A673 (cell line): ENCODE measurements at regions not wholly inside any gene's neighbourhood (a gene's known extent, or its start where the extent isn't known, plus 50 kb on each side); places are given as distances from the start of the nearest gene placed in this dataset.

Experiments
- BruUV-seq: library from RNA; stranded (reverse); fragments of 400-500 nt; replicated peaks from 2 replicates; lab custom pipeline; 2021; lab: Mats Ljungman, UMichigan
- CTCF ChIA-PET: fragments of 300-600 bp; sonication (Branson Sonifier 250); formaldehyde crosslinking; loops from one replicate; lab custom pipeline; 2022; ENCODE audit warnings: antibody characterized with exemption; lab: Charles Lee
- POLR2A ChIA-PET: fragments of 300-600 bp; sonication (Branson Sonifier 250); formaldehyde crosslinking; loops from one replicate; lab custom pipeline; 2022; ENCODE audit warnings: antibody characterized with exemption; ENCODE audit not compliant: low non-redundant PET; lab: Charles Lee
- DNase-seq: peaks from one replicate; pipeline ENCODE4 v3.0.0-alpha.2; 2015; ENCODE audit warnings: low spot score
- H3K27ac ChIP-seq: fragments of 200-600 bp; sonication (generic); 2 replicates; pipeline ENCODE4 v1.5.1; 2016; ENCODE audit warnings: mixed run types, low read depth, mild to moderate bottlenecking, mixed read lengths, antibody characterized with exemption, low read length; ENCODE audit not compliant: poor library complexity, severe bottlenecking
- H3K27me3 ChIP-seq: fragments of 200-600 bp; sonication (generic); replicated peaks from 2 replicates; pipeline ENCODE4 v1.6.1; 2017; ENCODE audit warnings: mixed run types, low read depth, mild to moderate bottlenecking, mixed read lengths, antibody characterized with exemption, low read length; ENCODE audit not compliant: insufficient read depth, poor library complexity
- H3K36me3 ChIP-seq: fragments of 200-600 bp; sonication (generic); 2 replicates; pipeline ENCODE4 v1.6.1; 2016; ENCODE audit warnings: mixed run types, mild to moderate bottlenecking, mixed read lengths, antibody characterized with exemption, low read length; ENCODE audit not compliant: insufficient read depth, poor library complexity, severe bottlenecking
- H3K4me1 ChIP-seq: fragments of 200-600 bp; sonication (generic); 2 replicates; pipeline ENCODE4 v1.6.1; 2017; ENCODE audit warnings: mixed run types, mild to moderate bottlenecking, mixed read lengths, antibody characterized with exemption, low read length; ENCODE audit not compliant: insufficient read depth, poor library complexity, severe bottlenecking
- H3K4me3 ChIP-seq: fragments of 200-600 bp; sonication (generic); 2 replicates; pipeline ENCODE4 v1.5.1; 2016; ENCODE audit warnings: low read depth, mixed run types, mild to moderate bottlenecking, mixed read lengths, low read length; ENCODE audit not compliant: poor library complexity, severe bottlenecking
- H3K9me3 ChIP-seq: fragments of 200-600 bp; sonication (generic); 2 replicates; pipeline ENCODE4 v1.6.1; 2016; ENCODE audit warnings: mixed run types, low read depth, mild to moderate bottlenecking, mixed read lengths, antibody characterized with exemption, low read length; ENCODE audit not compliant: poor library complexity, severe bottlenecking
- EZH2 ChIP-seq: fragments of 200-600 bp; sonication (generic); IDR thresholded peaks from 2 replicates; pipeline ENCODE4 v1.6.1; 2017; ENCODE audit warnings: borderline replicate concordance, low read depth, mild to moderate bottlenecking, mixed read lengths, antibody characterized with exemption, low read length; ENCODE audit not compliant: poor library complexity, severe bottlenecking
- intact Hi-C: fragments of 100-400 bp; cut with micrococcal nuclease; formaldehyde crosslinking; loops from one replicate; pipeline ENCODE4 v1.10.0; 2022; ENCODE audit not compliant: unreplicated experiment
- TF ChIP-seq, protein P1 (sequence below): fragments of 300-800, 200-600 bp; sonication (generic); conservative IDR thresholded peaks from 2 replicates; pipeline ENCODE4 v1.5.1; 2017; ENCODE audit warnings: low read depth, mild to moderate bottlenecking, antibody characterized with exemption, low read length, moderate library complexity, mixed read lengths

GRCh38 chr3:56940321-56940720 lies 120.1 kb upstream of the SPATA12 start:
- DNase-seq, result no peak
- TF ChIP-seq, protein P1, sequence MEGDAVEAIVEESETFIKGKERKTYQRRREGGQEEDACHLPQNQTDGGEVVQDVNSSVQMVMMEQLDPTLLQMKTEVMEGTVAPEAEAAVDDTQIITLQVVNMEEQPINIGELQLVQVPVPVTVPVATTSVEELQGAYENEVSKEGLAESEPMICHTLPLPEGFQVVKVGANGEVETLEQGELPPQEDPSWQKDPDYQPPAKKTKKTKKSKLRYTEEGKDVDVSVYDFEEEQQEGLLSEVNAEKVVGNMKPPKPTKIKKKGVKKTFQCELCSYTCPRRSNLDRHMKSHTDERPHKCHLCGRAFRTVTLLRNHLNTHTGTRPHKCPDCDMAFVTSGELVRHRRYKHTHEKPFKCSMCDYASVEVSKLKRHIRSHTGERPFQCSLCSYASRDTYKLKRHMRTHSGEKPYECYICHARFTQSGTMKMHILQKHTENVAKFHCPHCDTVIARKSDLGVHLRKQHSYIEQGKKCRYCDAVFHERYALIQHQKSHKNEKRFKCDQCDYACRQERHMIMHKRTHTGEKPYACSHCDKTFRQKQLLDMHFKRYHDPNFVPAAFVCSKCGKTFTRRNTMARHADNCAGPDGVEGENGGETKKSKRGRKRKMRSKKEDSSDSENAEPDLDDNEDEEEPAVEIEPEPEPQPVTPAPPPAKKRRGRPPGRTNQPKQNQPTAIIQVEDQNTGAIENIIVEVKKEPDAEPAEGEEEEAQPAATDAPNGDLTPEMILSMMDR, result no peak
- no peak for TF ChIP-seq EZH2
- Histone ChIP-seq H3K9me3 (no peaks in the 10 kb centered on the region), H3K27ac (no peak overlapping the region), H3K4me1 (no peaks in the 10 kb centered on the region), H3K4me3 (no peak overlapping the region), H3K36me3 (no peaks in the 10 kb centered on the region), H3K27me3 (no peaks in the 10 kb centered on the region)
- CTCF ChIA-PET, result no interaction called here
- intact Hi-C loops, result no loop called here
- POLR2A ChIA-PET, result no interaction called here
- BruUV-seq, result no TSS peak

GRCh38 chr3:56939834-56940233 lies 120.6 kb upstream of the SPATA12 start:
- ChIA-PET POLR2A (no interaction called here), CTCF (no interaction called here)
- Histone ChIP-seq H3K27ac (no peak overlapping the region), H3K4me1 (no peaks in the 10 kb centered on the region), H3K36me3 (no peaks in the 10 kb centered on the region), H3K9me3 (no peaks in the 10 kb centered on the region), H3K27me3 (no peaks in the 10 kb centered on the region), H3K4me3 (no peak overlapping the region)
- TF ChIP-seq, protein P1, result no peak
- TF ChIP-seq EZH2, result no peak
- intact Hi-C loops, result no loop called here
- no peak for DNase-seq
- no TSS peak for BruUV-seq

DNA sequence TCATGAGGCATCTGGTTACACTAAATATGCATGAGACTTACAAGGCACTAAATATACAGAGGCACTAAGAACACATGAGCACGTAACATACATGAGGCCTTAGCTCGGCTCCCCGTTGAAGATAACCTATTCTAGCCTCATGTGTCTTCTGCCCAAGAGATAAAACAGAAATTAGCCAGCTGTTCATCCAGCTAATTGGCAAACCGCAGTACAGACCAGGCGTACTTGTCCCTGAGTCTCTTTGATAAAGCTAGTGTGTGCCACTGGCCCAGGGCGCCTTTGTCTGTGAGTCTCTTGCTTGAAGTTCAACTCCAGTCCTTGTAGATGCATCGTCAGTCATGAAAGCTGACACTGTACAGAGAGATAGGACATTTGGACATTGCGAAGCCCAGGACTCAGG lies 121.9 kb upstream of the SPATA12 start:
- no TSS peak for BruUV-seq

More for the DNA sequence above, 121.9 kb upstream of the SPATA12 start:
- Histone ChIP-seq H3K27ac (no peak overlapping the region), H3K36me3 (no peaks in the 10 kb centered on the region), H3K4me1 (no peaks in the 10 kb centered on the region), H3K4me3 (no peak overlapping the region), H3K9me3 (no peaks in the 10 kb centered on the region), H3K27me3 (no peaks in the 10 kb centered on the region)
- DNase-seq, result no peak
- POLR2A ChIA-PET, result no interaction called here
- intact Hi-C loops, result no loop called here
- TF ChIP-seq, protein P1, result no peak
- TF ChIP-seq EZH2, result no peak
- CTCF ChIA-PET, result no interaction called here
